HG02885 (cell line): ENCODE measurements at regions not wholly inside any gene's neighbourhood (a gene's known extent, or its start where the extent isn't known, plus 50 kb on each side); places are given as distances from the start of the nearest gene placed in this dataset.
"Not testable (repeated sequence)": the region's sequence is repeated elsewhere in the genome, so short reads cannot be mapped to it uniquely, and the experiment has no call there.

ENCODE experiments used
- ATAC-seq: cut with Tn5 transposase; IDR thresholded peaks from one replicate; pipeline ENCODE4 v1.9.1; 2021; ENCODE audit warnings: mild to moderate bottlenecking; ENCODE audit not compliant: unreplicated experiment, poor library complexity

DNA sequence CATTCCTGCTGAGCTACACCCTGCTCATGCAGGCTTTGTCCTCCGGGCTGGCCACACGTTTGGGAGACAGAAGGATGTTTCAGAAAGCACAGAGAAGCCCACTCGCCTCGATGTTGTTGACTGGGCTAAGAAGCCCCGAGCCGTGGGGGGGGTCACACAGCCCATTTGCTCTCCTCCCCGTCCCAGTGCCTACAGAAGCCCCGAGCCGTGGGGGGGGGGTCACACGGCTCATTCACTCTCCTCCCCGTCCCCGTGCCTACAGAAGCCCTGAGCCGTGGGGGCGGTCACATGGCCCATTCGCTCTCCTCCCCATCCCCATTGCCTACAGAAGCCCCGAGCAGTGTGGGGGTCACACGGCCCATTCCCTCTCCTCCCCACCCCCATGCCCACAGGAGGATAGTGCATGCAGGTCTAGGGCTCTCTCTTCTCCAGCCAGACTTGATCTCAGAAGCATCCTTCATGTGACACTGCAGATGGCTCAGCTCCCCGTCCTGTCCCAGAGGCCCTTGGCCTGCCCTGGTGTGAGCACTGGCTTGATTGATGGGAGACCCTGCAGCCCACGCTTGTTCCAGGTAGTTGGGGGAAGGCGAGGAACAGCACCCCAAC lies 72.9 kb downstream of the NPIPB11 start:
- ATAC-seq, result not testable (repeated sequence)

GRCh38 chr16:29330623-29331022 lies 75.9 kb downstream of the NPIPB11 start:
- ATAC-seq, result not testable (repeated sequence)

DNA sequence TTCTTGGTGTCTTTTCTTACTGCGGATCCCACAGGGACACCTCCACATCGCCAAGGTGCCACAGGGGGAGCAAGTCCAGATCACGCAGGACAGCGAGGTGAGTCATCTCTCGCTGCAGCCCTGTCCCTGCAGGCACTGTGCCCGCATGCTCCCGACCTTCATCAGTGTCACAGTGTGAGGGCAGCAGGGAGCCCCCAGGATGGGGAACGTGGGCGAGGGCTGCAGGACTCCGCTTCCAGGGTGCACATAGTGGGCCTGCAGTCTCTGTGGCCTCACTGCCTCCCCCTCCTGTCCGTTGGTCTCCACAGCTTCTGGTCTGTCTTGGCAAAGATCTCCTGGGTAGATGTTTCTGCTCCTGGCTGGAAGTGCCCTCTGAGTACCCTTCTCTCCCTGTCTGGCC lies 78.0 kb downstream of the NPIPB11 start:
- ATAC-seq, result not testable (repeated sequence)

GRCh38 chr16:29327631-29328408 lies 78.7 kb downstream of the NPIPB11 start:
- not testable (repeated sequence) for ATAC-seq

DNA sequence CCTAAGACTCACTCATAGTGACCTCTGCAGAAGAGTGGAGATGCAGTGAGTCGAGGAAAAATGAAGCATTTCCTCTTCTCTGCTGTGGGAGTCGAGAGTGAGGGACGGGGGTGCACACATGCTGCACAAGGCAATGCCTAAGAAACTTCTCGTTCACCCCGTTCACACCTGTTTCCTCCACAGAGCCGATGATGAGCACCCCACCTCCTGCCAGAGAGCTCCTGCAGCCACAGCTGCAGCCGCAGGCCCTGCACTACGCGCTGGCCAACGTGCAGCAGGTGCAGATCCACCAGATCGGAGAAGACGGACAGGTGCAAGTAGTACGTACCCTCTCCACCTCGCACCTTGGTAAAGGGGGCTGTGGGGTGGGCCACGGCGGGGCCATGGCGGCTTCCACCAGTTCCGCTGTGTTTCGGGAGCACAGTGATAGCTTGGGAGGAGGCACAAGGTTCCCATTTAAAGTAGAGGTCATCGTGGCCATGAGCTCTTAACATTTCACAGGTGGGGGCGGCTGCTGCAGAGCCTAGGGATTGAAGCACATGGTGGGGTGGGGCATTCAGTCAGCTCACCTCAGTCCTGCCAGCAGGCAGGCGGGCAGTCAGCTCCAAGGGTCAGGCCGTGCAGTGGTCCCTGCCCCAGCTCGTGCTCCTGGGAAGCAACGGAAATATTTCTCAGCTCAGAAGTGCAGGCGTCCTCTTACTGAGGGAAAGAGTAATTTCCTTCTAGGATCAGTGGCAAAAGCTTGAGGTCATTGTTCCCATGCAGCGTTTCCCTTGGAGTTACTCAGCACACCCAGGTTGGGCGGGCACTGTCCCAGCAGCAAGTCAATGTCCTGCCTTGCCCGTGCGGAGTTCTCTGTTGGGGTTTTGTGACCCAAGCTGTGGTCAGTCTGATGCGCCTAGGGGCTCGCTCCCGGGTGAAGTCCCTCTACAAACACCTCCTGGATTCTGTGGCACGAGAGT lies 80.1 kb downstream of the NPIPB11 start:
- ATAC-seq, result not testable (repeated sequence)

DNA sequence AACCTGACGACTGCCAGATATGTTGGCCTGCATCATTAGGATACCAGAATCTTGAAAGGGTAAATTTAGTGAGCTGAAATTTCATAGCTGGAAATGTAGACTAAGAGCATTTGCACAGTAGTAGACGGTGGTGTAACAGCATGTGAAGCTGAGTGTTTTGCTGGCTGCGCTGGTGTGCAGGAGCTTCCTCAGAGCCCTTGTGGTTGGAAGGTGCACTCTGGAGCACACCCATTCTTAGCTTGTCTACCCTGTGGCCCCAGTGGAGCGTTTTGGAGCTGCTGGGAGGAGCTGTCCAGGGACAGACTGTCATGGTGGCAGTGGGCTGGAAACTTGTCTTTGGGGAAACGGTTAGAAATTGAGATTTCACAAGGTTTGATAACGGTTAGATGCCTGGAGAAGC lies 82.8 kb downstream of the NPIPB11 start:
- ATAC-seq, result not testable (repeated sequence)

DNA sequence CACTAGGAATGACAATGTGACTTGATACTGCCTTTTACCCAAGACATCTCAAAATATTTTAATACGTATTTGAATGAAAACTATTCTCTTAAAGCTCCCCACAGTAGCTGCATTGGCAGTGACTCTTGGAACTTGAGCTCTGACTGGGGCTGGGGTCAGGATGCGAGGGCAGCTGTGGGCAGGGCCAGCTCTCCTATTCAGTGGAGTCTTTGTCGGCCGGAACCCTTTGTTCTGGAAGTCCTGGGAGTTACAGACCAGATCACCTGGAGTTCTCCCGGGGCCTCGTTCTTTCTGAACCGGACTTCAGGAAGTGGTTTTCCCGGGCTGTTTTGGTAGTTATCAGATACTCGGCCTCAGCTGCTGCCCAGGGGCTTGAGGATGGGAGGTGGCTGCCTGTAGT lies 84.9 kb downstream of the NPIPB11 start:
- no peak for ATAC-seq

GRCh38 chr16:29321000-29321393 lies 85.5 kb downstream of the NPIPB11 start:
- ATAC-seq, result no peak

- no peak for ATAC-seq
Measured at GRCh38 chr16:29320274-29320999, 86.1 kb downstream of the NPIPB11 start.

- no peak for ATAC-seq
Measured at GRCh38 chr16:29319726-29320125, 86.8 kb downstream of the NPIPB11 start.

- ATAC-seq, result not testable (repeated sequence)
Measured at GRCh38 chr16:29318561-29318968, 87.9 kb downstream of the NPIPB11 start.

- ATAC-seq, result no peak
Measured at GRCh38 chr16:29318037-29318436, 88.5 kb downstream of the NPIPB11 start.

DNA sequence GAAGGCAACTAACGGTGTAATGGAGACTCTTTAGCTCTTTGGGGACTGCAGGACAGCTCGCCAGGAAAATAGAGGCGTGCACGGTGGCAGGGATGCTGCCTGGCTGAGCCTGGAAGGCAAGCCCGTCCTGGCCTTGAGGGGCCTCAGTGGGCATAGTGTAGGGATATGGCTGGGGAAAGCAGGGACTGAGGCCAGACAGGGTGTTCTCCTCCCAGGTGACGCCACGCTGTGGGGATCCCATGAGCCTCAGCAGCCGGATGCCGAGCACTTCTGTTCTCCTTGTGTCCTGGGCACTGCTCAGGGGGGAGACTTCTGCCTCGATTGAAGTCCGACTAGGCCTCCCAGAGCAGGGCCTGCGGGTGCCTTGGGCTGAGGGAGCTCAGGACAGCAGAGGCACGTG lies 89.2 kb downstream of the NPIPB11 start:
- no peak for ATAC-seq

- no peak for ATAC-seq
Measured at GRCh38 chr16:29316761-29317183, 89.7 kb downstream of the NPIPB11 start.

GRCh38 chr16:29315916-29316517 lies 90.5 kb downstream of the NPIPB11 start:
- ATAC-seq, result no peak

DNA sequence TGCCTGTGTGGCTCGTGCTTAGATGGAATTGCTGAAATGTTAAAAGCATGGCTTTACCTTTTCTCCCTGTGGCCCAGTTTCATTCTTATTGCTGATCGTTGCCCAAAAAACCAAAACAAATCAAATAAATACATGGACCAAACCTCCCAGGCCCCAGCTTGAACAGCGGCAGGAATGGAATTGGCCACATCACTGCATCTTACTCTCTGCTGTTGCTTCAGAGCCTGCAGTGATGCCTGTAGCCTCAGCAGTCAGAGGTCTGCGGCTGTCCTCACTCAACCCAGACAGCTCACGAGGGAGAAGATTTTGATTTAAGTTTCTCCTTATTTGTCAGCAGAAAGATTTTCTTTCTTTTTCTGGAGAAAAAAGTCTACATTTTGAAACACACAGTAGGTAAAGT lies 91.5 kb downstream of the NPIPB11 start:
- ATAC-seq, result no peak

GRCh38 chr16:29314292-29314934 lies 92.1 kb downstream of the NPIPB11 start:
- no peak for ATAC-seq

DNA sequence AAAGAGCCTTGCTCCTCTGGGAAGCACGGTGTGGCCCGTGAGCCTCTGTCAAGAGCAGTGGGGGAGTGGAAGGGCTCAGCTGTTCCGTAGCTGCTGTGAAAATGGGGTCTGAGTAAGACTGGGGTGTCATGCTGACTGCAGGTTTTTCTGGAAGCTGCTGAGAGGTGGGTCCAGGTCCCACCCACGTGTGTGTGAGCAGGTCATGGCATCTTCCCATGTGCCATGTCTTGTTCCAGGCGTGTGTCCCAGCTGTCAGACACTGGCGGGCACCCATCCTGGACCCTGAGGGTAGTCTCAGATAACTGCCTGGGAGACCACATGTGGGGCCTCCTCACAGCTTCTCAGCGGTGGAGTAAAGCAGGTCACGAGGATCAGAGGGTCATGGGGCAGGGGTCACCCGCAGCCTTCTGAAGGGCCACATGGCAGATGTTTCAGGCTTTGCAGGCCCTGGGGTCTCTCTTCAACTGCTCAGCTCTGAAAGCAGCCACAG lies 92.9 kb downstream of the NPIPB11 start:
- ATAC-seq, result no peak
